Fibroblast of lung (primary cell): ENCODE measurements at regions not wholly inside any gene's neighbourhood (a gene's known extent, or its start where the extent isn't known, plus 50 kb on each side); places are given as distances from the start of the nearest gene placed in this dataset.
"Not testable (repeated sequence)": the region's sequence is repeated elsewhere in the genome, so short reads cannot be mapped to it uniquely, and the experiment has no call there.

Experiments
- DNase-seq, 2 donors: peaks; one replicate each; pipeline versions ENCODE4 v3.0.0 to v3.0.0-alpha.2; 2010; ENCODE audit warnings: low read depth in 2 of 2
- H2AFZ ChIP-seq: 2 replicates; pipeline ENCODE4 v1.5.1; 2012; ENCODE audit warnings: low read length, control low read depth, inconsistent platforms
- H3K27ac ChIP-seq: 2 replicates; pipeline ENCODE4 v1.5.1; 2011; ENCODE audit warnings: low read length, control low read depth; ENCODE audit not compliant: insufficient read depth
- H3K27me3 ChIP-seq: 2 replicates; pipeline ENCODE4 v1.5.1; 2011; ENCODE audit warnings: mild to moderate bottlenecking, low read length; ENCODE audit not compliant: control insufficient read depth, insufficient read depth
- H3K36me3 ChIP-seq: 2 replicates; pipeline ENCODE4 v1.5.1; 2011; ENCODE audit warnings: low read length; ENCODE audit not compliant: control insufficient read depth, insufficient read depth
- H3K4me1 ChIP-seq: 2 replicates; pipeline ENCODE4 v1.5.1; 2011; ENCODE audit warnings: low read length; ENCODE audit not compliant: control insufficient read depth, insufficient read depth; ENCODE audit errors: extremely low read depth
- H3K4me2 ChIP-seq: 2 replicates; pipeline ENCODE4 v1.5.1; 2011; ENCODE audit warnings: low read length, control low read depth; ENCODE audit not compliant: insufficient read depth; ENCODE audit errors: extremely low read depth
- H3K4me3 ChIP-seq, 4 experiments: fragments of 200-600 bp in 1 of 4; sonication (generic) in 1 of 4; replicated peaks in 1 of 4; 2 replicates each; pipeline ENCODE4 v1.5.1; 2011 to 2016; ENCODE audit warnings: low read length in 4 of 4, low read depth in 3 of 4, mild to moderate bottlenecking in 3 of 4, control low read depth in 2 of 4, inconsistent platforms in 1 of 4, mixed read lengths in 1 of 4; ENCODE audit not compliant: insufficient read depth in 1 of 4; ENCODE audit errors: control extremely low read depth in 1 of 4
- H3K79me2 ChIP-seq: 2 replicates; pipeline ENCODE4 v1.5.1; 2012; ENCODE audit warnings: mild to moderate bottlenecking, low read length, inconsistent platforms; ENCODE audit not compliant: control insufficient read depth, insufficient read depth
- H3K9ac ChIP-seq: 2 replicates; pipeline ENCODE4 v1.5.1; 2011; ENCODE audit warnings: mild to moderate bottlenecking, low read length, control low read depth; ENCODE audit not compliant: insufficient read depth
- H3K9me3 ChIP-seq: 2 replicates; pipeline ENCODE4 v1.5.1; 2012; ENCODE audit warnings: low read depth, low read length; ENCODE audit not compliant: control insufficient read depth, insufficient read depth
- H4K20me1 ChIP-seq: 2 replicates; pipeline ENCODE4 v1.5.1; 2011; ENCODE audit warnings: low read length; ENCODE audit not compliant: control insufficient read depth, insufficient read depth; ENCODE audit errors: extremely low read depth
- EZH2 ChIP-seq: IDR thresholded peaks from 2 replicates; pipeline ENCODE4 v1.5.1; 2012; ENCODE audit warnings: low read length, control low read depth, mild to moderate bottlenecking; ENCODE audit errors: missing control alignments
- TF ChIP-seq, protein P1 (sequence below), 2 donors: IDR thresholded peaks in 1 of 2; conservative IDR thresholded peaks in 1 of 2; 1 replicate in 1 of 2; 2 replicates in 1 of 2; pipeline ENCODE4 v1.5.1; 2011 to 2012; ENCODE audit warnings: low read length in 2 of 2, control low read depth in 1 of 2, inconsistent platforms in 1 of 2, low read depth in 1 of 2, mild to moderate bottlenecking in 1 of 2

DNA sequence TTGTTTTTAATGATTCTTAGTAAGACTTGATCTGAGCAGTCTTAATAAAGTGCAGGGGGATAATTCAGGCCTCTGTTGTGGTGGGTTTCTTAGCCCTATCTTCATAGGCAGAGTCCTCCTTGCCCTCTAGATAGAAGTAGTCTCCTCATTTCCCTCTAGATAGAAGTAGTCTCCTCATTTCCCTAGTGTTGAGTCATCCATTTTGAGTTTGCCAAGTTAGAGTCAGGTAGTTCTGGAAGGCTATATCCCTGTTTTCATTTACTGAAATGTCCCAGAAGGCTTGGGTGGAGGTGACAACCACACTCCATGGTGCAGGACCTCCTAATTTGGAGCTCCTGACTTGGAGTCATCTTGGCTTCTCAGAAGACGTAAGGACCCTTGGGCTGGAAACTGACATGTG lies 384.6 kb downstream of the MLLT3 start:
- Histone ChIP-seq H3K36me3 (no peaks in the 10 kb centered on the region), H4K20me1 (no peaks in the 10 kb centered on the region), H3K4me3 (no peak overlapping the region), H3K79me2 (no peaks in the 10 kb centered on the region), H2AFZ (no peak overlapping the region), H3K27ac (no peak overlapping the region), H3K9ac (no peak overlapping the region), H3K27me3 (peaks cover 4% of the 10 kb centered on the region), H3K9me3 (no peaks in the 10 kb centered on the region), H3K4me2 (no peak overlapping the region), H3K4me1 (no peaks in the 10 kb centered on the region)
- no peak for DNase-seq
- TF ChIP-seq, protein P1, sequence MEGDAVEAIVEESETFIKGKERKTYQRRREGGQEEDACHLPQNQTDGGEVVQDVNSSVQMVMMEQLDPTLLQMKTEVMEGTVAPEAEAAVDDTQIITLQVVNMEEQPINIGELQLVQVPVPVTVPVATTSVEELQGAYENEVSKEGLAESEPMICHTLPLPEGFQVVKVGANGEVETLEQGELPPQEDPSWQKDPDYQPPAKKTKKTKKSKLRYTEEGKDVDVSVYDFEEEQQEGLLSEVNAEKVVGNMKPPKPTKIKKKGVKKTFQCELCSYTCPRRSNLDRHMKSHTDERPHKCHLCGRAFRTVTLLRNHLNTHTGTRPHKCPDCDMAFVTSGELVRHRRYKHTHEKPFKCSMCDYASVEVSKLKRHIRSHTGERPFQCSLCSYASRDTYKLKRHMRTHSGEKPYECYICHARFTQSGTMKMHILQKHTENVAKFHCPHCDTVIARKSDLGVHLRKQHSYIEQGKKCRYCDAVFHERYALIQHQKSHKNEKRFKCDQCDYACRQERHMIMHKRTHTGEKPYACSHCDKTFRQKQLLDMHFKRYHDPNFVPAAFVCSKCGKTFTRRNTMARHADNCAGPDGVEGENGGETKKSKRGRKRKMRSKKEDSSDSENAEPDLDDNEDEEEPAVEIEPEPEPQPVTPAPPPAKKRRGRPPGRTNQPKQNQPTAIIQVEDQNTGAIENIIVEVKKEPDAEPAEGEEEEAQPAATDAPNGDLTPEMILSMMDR (conservative IDR thresholded peaks at IDR 0.05 in 1 of 2, IDR thresholded peaks at IDR 0.05 in 1 of 2; ENCODE audit: low read depth in 1 of 2, low read length in 2 of 2), result no peak
- TF ChIP-seq EZH2, result no peak

DNA sequence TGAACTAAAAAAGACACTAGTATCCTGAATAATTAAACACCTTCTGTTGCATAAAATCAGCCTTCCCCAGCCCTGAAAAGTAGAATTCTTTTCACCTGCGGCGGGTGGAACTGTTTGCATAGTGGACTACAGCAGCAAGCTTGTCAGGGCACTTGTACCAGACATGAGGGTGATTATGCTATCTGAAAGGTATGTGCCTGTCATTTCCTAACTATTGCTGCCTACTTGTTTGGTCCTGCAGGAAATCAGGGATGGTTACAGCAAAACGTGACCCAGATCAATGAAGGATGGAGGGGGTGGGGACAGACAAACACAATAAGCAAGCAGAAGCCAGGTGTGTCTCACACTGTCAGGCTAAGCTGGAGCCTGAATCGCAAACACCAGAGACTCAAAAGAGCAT lies 385.6 kb downstream of the MLLT3 start:
- DNase-seq, result no peak
- H3K27me3 ChIP-seq, result no peaks in the 10 kb centered on the region

DNA sequence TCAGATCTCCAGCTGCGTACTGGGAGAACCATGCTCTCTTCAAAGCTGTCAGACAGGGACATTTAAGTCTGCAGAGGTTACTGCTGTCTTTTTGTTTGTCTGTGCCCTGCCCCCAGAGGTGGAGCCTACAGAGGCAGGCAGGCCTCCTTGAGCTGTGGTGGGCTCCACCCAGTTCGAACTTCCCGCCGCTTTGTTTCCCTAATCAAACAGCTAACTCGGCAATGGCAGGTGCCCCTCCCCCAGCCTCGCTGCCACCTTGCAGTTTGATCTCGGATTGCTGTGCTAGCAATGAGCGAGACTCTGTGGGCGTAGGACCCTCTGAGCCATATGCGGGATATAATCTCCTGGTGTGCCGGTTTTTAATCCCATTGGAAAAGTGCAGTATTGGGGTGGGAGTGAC lies 387.1 kb downstream of the MLLT3 start:
- not testable (repeated sequence) for H3K4me1 ChIP-seq, H3K4me2 ChIP-seq, H2AFZ ChIP-seq, H3K36me3 ChIP-seq, H3K4me3 ChIP-seq, H3K9ac ChIP-seq, H3K27ac ChIP-seq, H3K9me3 ChIP-seq, H3K79me2 ChIP-seq, H4K20me1 ChIP-seq, H3K27me3 ChIP-seq, DNase-seq

More for the DNA sequence above, 385.6 kb downstream of the MLLT3 start:
- no peak overlapping the region for H2AFZ ChIP-seq
- no peaks in the 10 kb centered on the region for H3K79me2 ChIP-seq
- H3K36me3 ChIP-seq, result no peaks in the 10 kb centered on the region
- H3K4me3 ChIP-seq, result no peak overlapping the region
- H4K20me1 ChIP-seq, result no peaks in the 10 kb centered on the region
- no peak for TF ChIP-seq EZH2
- TF ChIP-seq, protein P1 (conservative IDR thresholded peaks at IDR 0.05 in 1 of 2, IDR thresholded peaks at IDR 0.05 in 1 of 2; ENCODE audit: low read depth in 1 of 2, low read length in 2 of 2), result no peak
- no peak overlapping the region for H3K27ac ChIP-seq
- no peak overlapping the region for H3K4me2 ChIP-seq
- no peaks in the 10 kb centered on the region for H3K4me1 ChIP-seq
- H3K9me3 ChIP-seq, result no peaks in the 10 kb centered on the region
- no peak overlapping the region for H3K9ac ChIP-seq

DNA sequence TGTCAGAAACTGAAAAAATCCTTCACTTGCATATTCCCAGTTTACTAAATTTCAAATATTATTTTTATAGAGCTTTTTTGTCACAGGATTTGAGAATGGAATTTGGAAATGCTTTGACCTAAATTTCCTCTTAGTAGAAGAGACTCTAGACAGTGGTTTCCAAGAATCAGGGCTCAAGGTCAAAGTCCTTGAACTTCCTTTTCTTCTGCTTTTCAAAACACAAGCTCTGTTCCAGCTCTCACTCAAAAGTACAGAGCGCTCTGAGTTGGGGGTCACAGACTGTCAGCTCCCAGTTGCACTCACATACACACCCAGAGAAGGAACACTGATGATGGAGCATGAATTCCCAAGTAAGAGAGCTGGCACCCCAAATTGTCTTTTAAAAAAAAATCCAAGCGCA lies 394.2 kb downstream of the MLLT3 start:
- DNase-seq, result no peak
- TF ChIP-seq EZH2, result no peak
- TF ChIP-seq, protein P1 (conservative IDR thresholded peaks at IDR 0.05 in 1 of 2, IDR thresholded peaks at IDR 0.05 in 1 of 2; ENCODE audit: low read depth in 1 of 2, low read length in 2 of 2), result no peak
- H4K20me1 ChIP-seq, result no peaks in the 10 kb centered on the region
- H3K4me1 ChIP-seq, result no peaks in the 10 kb centered on the region
- no peak overlapping the region for H2AFZ ChIP-seq
- no peaks in the 10 kb centered on the region for H3K79me2 ChIP-seq
- no peaks in the 10 kb centered on the region for H3K27me3 ChIP-seq
- H3K4me3 ChIP-seq, result no peak overlapping the region
- H3K27ac ChIP-seq, result no peak overlapping the region
- no peak overlapping the region for H3K4me2 ChIP-seq
- no peaks in the 10 kb centered on the region for H3K36me3 ChIP-seq
- H3K9ac ChIP-seq, result no peak overlapping the region
- H3K9me3 ChIP-seq, result no peaks in the 10 kb centered on the region
